Omental fat pad (tissue), 3 donors: ENCODE measurements at regions not wholly inside any gene's neighbourhood (a gene's known extent, or its start where the extent isn't known, plus 50 kb on each side); places are given as distances from the start of the nearest gene placed in this dataset.

Experiments used
- ATAC-seq: fragments of 150-250 bp; one replicate; pipeline ENCODE4 v1.9.1; 2016; ENCODE audit warnings: mild to moderate bottlenecking, moderate library complexity; ENCODE audit not compliant: low FRiP score
- DNase-seq: peaks from one replicate; pipeline ENCODE4 v3.0.0-alpha.2; 2019; ENCODE audit warnings: low spot score
- TF ChIP-seq, protein P1 (sequence below), 3 donors: fragments of 450-650 bp; IDR thresholded peaks; one replicate each; pipeline ENCODE4 v1.5.1; 2016 to 2017; ENCODE audit warnings: antibody characterized with exemption in 3 of 3, mild to moderate bottlenecking in 3 of 3, moderate library complexity in 2 of 3

DNA sequence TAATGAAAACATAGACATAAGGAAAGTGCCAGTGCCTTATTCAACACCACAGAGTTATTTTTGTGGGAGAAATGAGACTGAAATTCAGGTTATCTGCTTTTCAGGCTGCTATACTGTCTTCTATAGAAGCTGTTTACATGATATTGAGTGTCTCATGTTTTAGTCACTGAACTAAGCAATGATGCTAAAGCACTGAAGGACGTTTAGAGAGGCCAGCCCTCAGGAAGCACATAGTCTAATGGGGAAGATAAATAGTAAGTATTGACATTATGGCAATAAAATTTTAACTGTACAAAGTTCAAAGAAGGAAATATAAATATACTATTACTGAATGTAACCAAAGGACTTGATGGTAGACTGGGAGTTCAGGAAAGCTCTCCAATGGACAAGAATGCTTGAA lies 186.4 kb upstream of the ZC3H15 start:
- DNase-seq (no peak), ATAC-seq (no peak)
- TF ChIP-seq, protein P1, sequence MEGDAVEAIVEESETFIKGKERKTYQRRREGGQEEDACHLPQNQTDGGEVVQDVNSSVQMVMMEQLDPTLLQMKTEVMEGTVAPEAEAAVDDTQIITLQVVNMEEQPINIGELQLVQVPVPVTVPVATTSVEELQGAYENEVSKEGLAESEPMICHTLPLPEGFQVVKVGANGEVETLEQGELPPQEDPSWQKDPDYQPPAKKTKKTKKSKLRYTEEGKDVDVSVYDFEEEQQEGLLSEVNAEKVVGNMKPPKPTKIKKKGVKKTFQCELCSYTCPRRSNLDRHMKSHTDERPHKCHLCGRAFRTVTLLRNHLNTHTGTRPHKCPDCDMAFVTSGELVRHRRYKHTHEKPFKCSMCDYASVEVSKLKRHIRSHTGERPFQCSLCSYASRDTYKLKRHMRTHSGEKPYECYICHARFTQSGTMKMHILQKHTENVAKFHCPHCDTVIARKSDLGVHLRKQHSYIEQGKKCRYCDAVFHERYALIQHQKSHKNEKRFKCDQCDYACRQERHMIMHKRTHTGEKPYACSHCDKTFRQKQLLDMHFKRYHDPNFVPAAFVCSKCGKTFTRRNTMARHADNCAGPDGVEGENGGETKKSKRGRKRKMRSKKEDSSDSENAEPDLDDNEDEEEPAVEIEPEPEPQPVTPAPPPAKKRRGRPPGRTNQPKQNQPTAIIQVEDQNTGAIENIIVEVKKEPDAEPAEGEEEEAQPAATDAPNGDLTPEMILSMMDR (IDR thresholded peaks at IDR 0.05) = no peak

DNA sequence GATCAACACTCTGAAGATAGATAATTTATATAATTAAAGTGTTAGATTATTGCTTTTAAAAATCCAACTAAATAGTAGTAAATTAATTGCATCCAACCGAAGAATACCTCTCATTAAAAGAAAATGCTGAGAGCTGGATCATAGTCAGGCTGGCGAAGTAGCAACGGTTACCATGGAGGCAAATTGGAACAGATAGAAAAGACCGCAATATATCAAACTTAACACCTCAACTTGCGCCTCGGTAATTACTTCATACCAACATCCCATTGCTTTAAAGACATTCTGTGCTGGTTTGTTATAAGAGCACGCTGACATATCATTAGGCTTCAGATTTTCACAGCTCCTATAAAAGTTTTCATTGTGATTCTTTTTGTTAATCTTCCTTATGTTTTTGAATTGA lies 183.8 kb upstream of the ZC3H15 start:
- ATAC-seq (no peak), DNase-seq (no peak)
- TF ChIP-seq, protein P1 (IDR thresholded peaks at IDR 0.05) = no peak

DNA sequence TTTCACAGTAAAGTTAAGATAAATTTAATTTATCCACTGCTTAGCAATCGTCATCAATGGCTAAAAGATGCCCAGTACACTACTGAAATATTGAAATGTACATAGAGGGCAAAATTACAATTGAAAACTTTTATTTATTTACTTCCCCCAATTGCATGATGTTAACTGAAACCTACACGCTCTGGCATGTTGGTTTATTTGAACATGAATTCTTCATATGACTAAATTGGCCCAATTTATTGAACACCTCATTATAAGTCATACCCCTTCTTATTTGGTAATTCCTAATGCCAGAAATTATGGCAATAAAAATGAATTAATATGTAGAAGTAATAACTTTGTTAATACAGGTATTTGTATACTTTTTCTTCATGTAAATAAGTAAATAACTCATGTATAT lies 183.0 kb upstream of the ZC3H15 start:
- TF ChIP-seq, protein P1 (IDR thresholded peaks at IDR 0.05) = no peak
- DNase-seq (no peak), ATAC-seq (no peak)

DNA sequence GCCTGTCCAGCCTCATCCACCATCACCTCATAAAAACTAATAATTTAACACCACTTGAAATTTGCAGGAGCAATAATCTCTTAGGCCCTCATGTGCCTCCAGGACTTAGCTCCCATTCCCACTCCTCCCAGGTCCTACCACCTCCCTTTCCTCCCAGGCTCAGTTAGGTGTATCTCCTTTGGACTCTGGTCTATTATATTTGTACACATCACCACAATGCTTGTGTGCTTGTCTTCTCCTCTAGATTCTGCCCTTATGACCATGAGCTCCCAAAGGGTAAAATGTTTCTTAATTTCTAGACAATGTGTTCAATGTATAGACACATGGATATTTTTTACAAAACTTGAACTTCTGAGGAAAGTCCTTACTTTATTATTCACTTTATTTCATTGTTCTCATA lies 182.0 kb upstream of the ZC3H15 start:
- TF ChIP-seq, protein P1 (IDR thresholded peaks at IDR 0.05) = no peak
- no peak for DNase-seq
- no peak for ATAC-seq

DNA sequence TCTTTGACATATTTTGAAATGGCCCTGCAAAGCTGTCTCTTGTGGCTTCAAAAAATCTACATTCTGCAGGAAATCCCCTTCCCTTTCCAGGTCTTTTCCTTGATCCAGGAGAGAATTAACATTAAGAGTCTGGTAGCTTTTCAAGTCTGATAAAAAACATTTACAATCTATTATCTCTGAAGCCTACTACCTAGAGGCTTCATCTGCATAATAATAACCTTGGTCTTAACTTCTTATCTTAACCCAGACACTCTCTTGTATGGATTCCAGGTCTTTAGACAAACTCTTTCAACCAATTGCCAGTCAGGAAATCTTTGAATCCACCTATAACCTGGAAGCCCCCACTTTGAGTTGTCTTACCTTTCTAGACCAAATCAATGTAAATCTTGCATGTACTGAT lies 179.3 kb upstream of the ZC3H15 start:
- DNase-seq (no peak), ATAC-seq (no peak)
- TF ChIP-seq, protein P1 (IDR thresholded peaks at IDR 0.05) = no peak

DNA sequence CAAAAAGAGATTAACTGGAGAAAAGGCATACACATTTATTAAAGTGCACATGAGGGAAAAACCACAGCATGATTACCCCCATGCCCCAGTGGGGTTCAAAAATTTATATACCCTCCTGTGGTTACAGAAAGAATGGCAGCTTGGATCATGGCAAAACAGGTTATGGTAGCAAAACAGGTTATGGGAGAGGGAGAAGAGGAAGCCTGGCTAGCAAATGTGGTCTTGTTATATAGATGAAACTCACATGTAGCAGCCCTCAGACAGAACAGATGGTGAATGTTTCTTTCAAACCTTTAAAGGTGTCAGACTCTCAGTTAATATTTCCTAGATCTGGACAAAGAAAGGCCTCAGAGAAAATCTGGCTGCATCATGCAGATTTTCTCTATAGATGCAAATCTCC lies 178.2 kb upstream of the ZC3H15 start:
- no peak for DNase-seq
- TF ChIP-seq, protein P1 (IDR thresholded peaks at IDR 0.05) = no peak
- no peak for ATAC-seq

DNA sequence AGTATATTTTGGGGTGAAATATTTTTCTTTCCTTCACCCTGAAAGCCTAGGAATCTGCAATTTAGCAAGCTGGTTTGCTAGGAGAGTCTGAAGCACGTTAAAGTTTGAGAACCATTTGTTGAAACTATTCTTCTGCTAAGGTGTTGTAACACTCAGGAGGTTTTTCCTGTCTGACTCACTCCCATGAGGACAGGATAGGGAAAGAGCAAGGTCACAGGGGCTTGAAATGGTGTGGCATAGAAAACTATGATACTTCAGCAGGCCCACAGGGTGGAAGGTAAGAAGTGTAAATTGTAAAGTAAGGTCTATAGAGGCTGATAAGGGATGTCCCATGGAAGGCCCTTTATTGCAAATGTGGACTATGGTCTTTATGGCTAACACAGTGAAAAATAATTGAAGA lies 177.7 kb upstream of the ZC3H15 start:
- no peak for DNase-seq
- TF ChIP-seq, protein P1 (IDR thresholded peaks at IDR 0.05) = no peak
- no peak for ATAC-seq
